ENCODE measurements at regions not wholly inside any gene's neighbourhood (a gene's known extent, or its start where the extent isn't known, plus 50 kb on each side); places are given as distances from the start of the nearest gene placed in this dataset.

DNA sequence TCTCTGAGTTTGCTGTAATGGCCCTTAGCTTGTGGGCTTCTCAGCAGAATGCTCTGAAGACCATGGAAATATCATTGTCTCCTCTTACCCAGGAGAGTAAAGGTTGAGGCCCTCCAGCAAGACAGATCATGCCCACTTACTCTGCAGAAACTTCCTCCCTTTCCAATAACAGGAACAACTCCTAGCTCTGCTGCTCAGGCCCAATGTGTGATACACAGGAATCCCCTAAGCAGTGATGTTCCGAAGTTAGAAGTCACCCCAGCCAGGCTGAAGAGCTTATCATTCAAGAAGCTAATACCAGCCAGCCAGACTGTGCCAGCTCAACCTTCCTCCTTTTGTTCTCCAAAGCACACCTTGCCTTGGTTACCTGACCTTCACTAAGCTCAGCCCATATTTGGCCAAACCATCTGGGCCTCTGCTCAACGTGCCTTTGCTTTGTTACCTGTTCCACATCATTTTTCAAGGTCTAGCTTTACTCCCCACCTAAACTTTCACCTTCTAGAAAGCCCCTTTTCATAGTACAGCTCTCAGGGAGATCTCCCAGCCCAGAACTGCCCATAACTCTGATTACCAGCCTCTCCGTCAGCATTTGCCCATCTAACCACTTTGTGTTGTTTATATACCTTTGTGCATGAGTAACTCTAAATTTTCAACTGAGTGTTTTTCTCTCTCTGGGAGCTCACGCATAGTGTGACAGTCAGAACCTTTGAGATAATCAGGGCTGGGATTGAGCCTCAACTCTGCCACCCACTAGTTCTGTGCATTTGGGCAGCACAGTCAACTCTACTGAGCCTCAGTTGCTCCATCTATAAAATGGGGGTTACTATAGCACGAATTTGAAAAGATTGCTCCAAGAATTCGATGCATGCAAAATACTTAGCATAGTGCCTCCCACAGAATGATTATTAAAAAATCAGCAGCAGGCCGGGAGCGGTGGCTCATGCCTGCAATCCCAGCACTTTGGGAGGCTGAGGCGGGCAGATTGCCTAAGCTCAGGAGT is 107.6 kb upstream of the CPEB4 start:
- H3K36me3 ChIP-seq (ENCODE audit: control insufficient read depth in 4 of 4, insufficient read depth in 4 of 4, low read length in 4 of 4) = no peaks in the 10 kb centered on the region
- DNase-seq (no peak), ATAC-seq (ENCODE audit: insufficient read depth, low FRiP score) (no peak)
- H3K9ac ChIP-seq (ENCODE audit: insufficient read depth in 1 of 2, low read length in 2 of 2) = no peak overlapping the region
- peaks cover 0 to 11% (median 3%) of the 10 kb centered on the region in 5 donors for H3K4me1 ChIP-seq (ENCODE audit: control insufficient read depth in 5 of 5, insufficient read depth in 5 of 5, low read length in 5 of 5)
- H3K4me3 ChIP-seq = no peak overlapping the region
- TF ChIP-seq, protein P1, sequence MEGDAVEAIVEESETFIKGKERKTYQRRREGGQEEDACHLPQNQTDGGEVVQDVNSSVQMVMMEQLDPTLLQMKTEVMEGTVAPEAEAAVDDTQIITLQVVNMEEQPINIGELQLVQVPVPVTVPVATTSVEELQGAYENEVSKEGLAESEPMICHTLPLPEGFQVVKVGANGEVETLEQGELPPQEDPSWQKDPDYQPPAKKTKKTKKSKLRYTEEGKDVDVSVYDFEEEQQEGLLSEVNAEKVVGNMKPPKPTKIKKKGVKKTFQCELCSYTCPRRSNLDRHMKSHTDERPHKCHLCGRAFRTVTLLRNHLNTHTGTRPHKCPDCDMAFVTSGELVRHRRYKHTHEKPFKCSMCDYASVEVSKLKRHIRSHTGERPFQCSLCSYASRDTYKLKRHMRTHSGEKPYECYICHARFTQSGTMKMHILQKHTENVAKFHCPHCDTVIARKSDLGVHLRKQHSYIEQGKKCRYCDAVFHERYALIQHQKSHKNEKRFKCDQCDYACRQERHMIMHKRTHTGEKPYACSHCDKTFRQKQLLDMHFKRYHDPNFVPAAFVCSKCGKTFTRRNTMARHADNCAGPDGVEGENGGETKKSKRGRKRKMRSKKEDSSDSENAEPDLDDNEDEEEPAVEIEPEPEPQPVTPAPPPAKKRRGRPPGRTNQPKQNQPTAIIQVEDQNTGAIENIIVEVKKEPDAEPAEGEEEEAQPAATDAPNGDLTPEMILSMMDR (IDR thresholded peaks at IDR 0.05; ENCODE audit: control extremely low read depth, extremely low read depth) = no peak
- no peaks in the 10 kb centered on the region for H3K9me3 ChIP-seq (ENCODE audit: control insufficient read depth in 4 of 4, insufficient read depth in 3 of 4, low read length in 3 of 4)
- 92 to 93% methylated on average over 9 of the region's 9 CpGs for WGBS, 2 donors
- no peaks in the 10 kb centered on the region for H3K27me3 ChIP-seq (ENCODE audit: control insufficient read depth in 3 of 3, insufficient read depth in 3 of 3, low read length in 2 of 3)
- peak overlapping the region in 1 of 2 donors; percentile 9 for H3K27ac ChIP-seq (ENCODE audit: low read depth in 1 of 2, low read length in 1 of 2)

DNA sequence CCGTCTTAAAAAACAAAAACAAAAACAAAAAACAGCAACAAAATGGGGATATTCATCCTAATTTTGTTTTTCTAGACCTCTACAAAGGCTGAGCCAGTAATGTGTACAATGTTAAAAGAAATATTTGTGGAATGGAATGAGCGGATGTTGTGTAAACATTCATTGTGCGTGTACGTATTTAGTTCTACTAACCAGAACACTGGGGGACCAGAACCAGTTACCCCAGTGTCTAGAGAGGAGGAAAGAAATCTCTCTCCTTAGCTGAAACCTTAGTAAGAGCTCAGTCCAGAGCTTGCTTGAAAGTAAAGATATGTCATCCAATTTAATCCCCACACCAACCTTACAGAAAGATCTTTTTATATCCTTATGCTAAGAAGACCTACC is 106.7 kb upstream of the CPEB4 start:
- DNase-seq (peak in 1 of 3 donors; percentile 36), ATAC-seq (ENCODE audit: insufficient read depth, low FRiP score) (no peak)
- peaks cover 0 to 11% (median 3%) of the 10 kb centered on the region in 5 donors for H3K4me1 ChIP-seq (ENCODE audit: control insufficient read depth in 5 of 5, insufficient read depth in 5 of 5, low read length in 5 of 5)
- no peaks in the 10 kb centered on the region for H3K9me3 ChIP-seq (ENCODE audit: control insufficient read depth in 4 of 4, insufficient read depth in 3 of 4, low read length in 3 of 4)
- peak overlapping the region in 1 of 2 donors; percentile 54 for H3K27ac ChIP-seq (ENCODE audit: low read depth in 1 of 2, low read length in 1 of 2)
- no peaks in the 10 kb centered on the region for H3K36me3 ChIP-seq (ENCODE audit: control insufficient read depth in 4 of 4, insufficient read depth in 4 of 4, low read length in 4 of 4)
- H3K4me3 ChIP-seq = no peak overlapping the region
- TF ChIP-seq, protein P1 (IDR thresholded peaks at IDR 0.05; ENCODE audit: control extremely low read depth, extremely low read depth) = no peak
- no peaks in the 10 kb centered on the region for H3K27me3 ChIP-seq (ENCODE audit: control insufficient read depth in 3 of 3, insufficient read depth in 3 of 3, low read length in 2 of 3)
- no peak overlapping the region for H3K9ac ChIP-seq (ENCODE audit: insufficient read depth in 1 of 2, low read length in 2 of 2)
- WGBS, 2 donors = 36 to 63% methylated on average over 4 of the region's 4 CpGs

DNA sequence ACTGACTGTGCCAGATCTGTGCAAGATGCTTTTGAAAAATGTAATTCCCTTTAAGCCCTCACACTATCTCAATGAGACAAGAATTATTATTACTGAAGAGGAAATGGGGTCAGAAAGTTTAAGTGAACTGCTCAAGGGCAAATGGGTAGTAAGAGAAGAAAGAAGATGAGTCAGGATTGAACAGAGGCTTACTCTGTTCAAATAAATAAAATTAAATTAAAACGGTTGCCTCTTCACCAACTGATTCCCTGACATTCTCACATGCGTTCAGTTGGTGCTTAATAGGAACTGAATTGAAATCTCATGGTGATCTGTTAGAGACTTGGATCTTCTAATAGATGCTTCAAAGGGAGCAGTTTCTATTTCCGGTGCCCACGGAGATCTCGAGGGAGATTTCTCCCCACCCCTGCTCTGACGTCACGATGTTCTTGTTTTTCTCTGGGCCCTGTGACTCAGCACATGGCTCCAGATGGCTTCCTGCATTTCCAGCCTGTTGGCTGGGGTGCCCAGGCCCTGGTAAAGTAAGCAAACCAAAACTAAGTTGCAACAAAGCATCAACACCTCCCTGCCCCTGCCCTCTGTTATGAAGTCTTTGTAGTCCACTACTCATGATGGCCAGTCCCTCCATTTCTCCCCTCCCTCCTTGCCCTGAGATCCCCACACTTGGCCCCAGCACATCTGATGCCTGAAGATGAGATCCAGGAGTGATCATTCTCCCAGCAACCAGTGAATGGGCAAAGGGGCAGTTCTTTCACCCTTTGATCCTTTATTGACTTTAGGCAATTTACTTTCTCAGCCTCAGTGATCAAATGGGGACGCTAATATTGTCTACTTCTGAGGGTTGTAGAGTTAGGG is 106.1 kb upstream of the CPEB4 start:
- DNase-seq (peak; percentile 31 to 59 (median 35)), ATAC-seq (ENCODE audit: insufficient read depth, low FRiP score) (peak; percentile 68)
- TF ChIP-seq, protein P1 (IDR thresholded peaks at IDR 0.05; ENCODE audit: control extremely low read depth, extremely low read depth) = no peak
- Histone ChIP-seq H3K9me3 (ENCODE audit: control insufficient read depth in 4 of 4, insufficient read depth in 3 of 4, low read length in 3 of 4) (no peaks in the 10 kb centered on the region), H3K4me3 (no peak overlapping the region), H3K27ac (ENCODE audit: low read depth in 1 of 2, low read length in 1 of 2) (peak overlapping the region; percentile 27 to 94), H3K36me3 (ENCODE audit: control insufficient read depth in 4 of 4, insufficient read depth in 4 of 4, low read length in 4 of 4) (no peaks in the 10 kb centered on the region), H3K27me3 (ENCODE audit: control insufficient read depth in 3 of 3, insufficient read depth in 3 of 3, low read length in 2 of 3) (no peaks in the 10 kb centered on the region), H3K9ac (ENCODE audit: insufficient read depth in 1 of 2, low read length in 2 of 2) (no peak overlapping the region), H3K4me1 (ENCODE audit: control insufficient read depth in 5 of 5, insufficient read depth in 5 of 5, low read length in 5 of 5) (peaks cover 0 to 11% (median 3%) of the 10 kb centered on the region in 5 donors)
- 22 to 30% methylated on average over 8 of the region's 8 CpGs for WGBS, 2 donors

Measured in lung (tissue), 11 donors.